K562 (cell line): ENCODE measurements at regions not wholly inside any gene's neighbourhood (a gene's known extent, or its start where the extent isn't known, plus 50 kb on each side); places are given as distances from the start of the nearest gene placed in this dataset.

Source experiments
- ATAC-seq: fragments of 200-7000 bp; cut with Tn5 transposase; 3 replicates; pipeline ENCODE4 v1.9.1; 2020; ENCODE audit warnings: moderate library complexity
- BruUV-seq: library from RNA; stranded (reverse); fragments of 400-500 nt; replicated peaks from 2 replicates; lab custom pipeline; 2021; lab: Mats Ljungman, UMichigan
- CTCF ChIA-PET: fragments of 300-600 bp; formaldehyde crosslinking; extraction: SDS; loops from one replicate; lab custom pipeline; 2021; ENCODE audit warnings: low intra/inter-chr PET ratio; lab: Yijun Ruan, JAX
- POLR2A ChIA-PET: fragments of 300-600, 350-650 bp; sonication (Branson Sonifier 250); formaldehyde crosslinking; extraction: SDS; loops from one replicate; lab custom pipeline; 2021; ENCODE audit warnings: antibody characterized with exemption, inconsistent platforms; lab: Yijun Ruan, JAX
- DNase-seq, 4 experiments: peaks; one replicate each; pipeline versions ENCODE4 v3.0.0 to v3.0.0-alpha.2; 2011 to 2018; ENCODE audit warnings: low spot score in 3 of 4, mixed read lengths in 3 of 4; ENCODE audit errors: extremely low read depth in 1 of 4
- FAIRE-seq: peaks from 2 replicates; lab custom pipeline; 2011; peaks lifted over from hg19 to GRCh38; lab: Jason Lieb, UNC
- H2AFZ ChIP-seq: 2 replicates; pipeline ENCODE4 v1.6.0; 2011; ENCODE audit warnings: low read depth, low read length, control low read depth, inconsistent platforms
- H3K27ac ChIP-seq: fragments of 200-600 bp; 3 replicates; pipeline ENCODE4 v1.8.0; 2011; ENCODE audit warnings: low read depth, mild to moderate bottlenecking, control low read depth, inconsistent platforms, low read length, moderate library complexity, mixed read lengths; ENCODE audit errors: extremely low read depth
- H3K27me3 ChIP-seq, 2 experiments: fragments of 300-600 bp in 1 of 2; 2 replicates in 1 of 2; 3 replicates in 1 of 2; pipeline versions ENCODE4 v1.6.0 to v1.8.0; 2011; ENCODE audit warnings: inconsistent platforms in 2 of 2, low read length in 2 of 2, mild to moderate bottlenecking in 1 of 2, mixed read lengths in 1 of 2, moderate library complexity in 1 of 2; ENCODE audit not compliant: control insufficient read depth in 2 of 2, insufficient read depth in 2 of 2
- H3K36me3 ChIP-seq: fragments of 300-600 bp; 3 replicates; pipeline ENCODE4 v1.8.0; 2011; ENCODE audit warnings: mild to moderate bottlenecking, low read length, inconsistent platforms; ENCODE audit not compliant: control insufficient read depth, insufficient read depth
- H3K4me1 ChIP-seq, 2 experiments: fragments of 200-600 bp in 1 of 2; replicated peaks in 1 of 2; 2 replicates in 1 of 2; 3 replicates in 1 of 2; pipeline versions ENCODE4 v1.5.1 to v1.8.0; 2011; ENCODE audit warnings: inconsistent platforms in 2 of 2, low read length in 2 of 2, mild to moderate bottlenecking in 1 of 2, mixed read lengths in 1 of 2, moderate library complexity in 1 of 2; ENCODE audit not compliant: control insufficient read depth in 2 of 2, insufficient read depth in 2 of 2
- H3K4me2 ChIP-seq: 2 replicates; pipeline ENCODE4 v1.6.1; 2011; ENCODE audit warnings: low read length, control low read depth, inconsistent platforms, mixed read lengths; ENCODE audit not compliant: insufficient read depth
- H3K4me3 ChIP-seq: fragments of 200-600 bp; sonication (generic), shearing (Covaris generic); 2 replicates; pipeline ENCODE4 v1.5.1; 2016; ENCODE audit warnings: control low read depth, inconsistent platforms
- H3K79me2 ChIP-seq: fragments of 200-600 bp; 3 replicates; pipeline ENCODE4 v1.8.0; 2011; ENCODE audit warnings: low read length, inconsistent platforms; ENCODE audit not compliant: control insufficient read depth, insufficient read depth
- H3K9ac ChIP-seq, 2 experiments: 2 replicates each; pipeline versions ENCODE4 v1.6.0 to v1.6.1; 2011; ENCODE audit warnings: low read depth in 2 of 2, low read length in 2 of 2, control low read depth in 1 of 2, inconsistent platforms in 1 of 2, mild to moderate bottlenecking in 1 of 2, mixed read lengths in 1 of 2; ENCODE audit not compliant: insufficient read depth in 1 of 2
- H3K9me1 ChIP-seq: one replicate; pipeline ENCODE4 v1.6.0; 2011; ENCODE audit warnings: inconsistent platforms, mild to moderate bottlenecking, low read length, moderate library complexity; ENCODE audit not compliant: control insufficient read depth, insufficient read depth
- H3K9me3 ChIP-seq: replicated peaks from 2 replicates; pipeline ENCODE4 v1.5.1; 2011; ENCODE audit warnings: low read depth, low read length, inconsistent platforms; ENCODE audit not compliant: control insufficient read depth, insufficient read depth
- H4K20me1 ChIP-seq: replicated peaks from 2 replicates; pipeline ENCODE4 v1.6.1; 2011; ENCODE audit warnings: low read length, inconsistent platforms, mixed read lengths; ENCODE audit not compliant: control insufficient read depth, insufficient read depth
- DDX20 ChIP-seq: fragments of 450-650 bp; IDR thresholded peaks from 2 replicates; pipeline ENCODE4 v1.6.1; 2016; ENCODE audit warnings: missing genetic modification characterization, low read depth, mild to moderate bottlenecking, missing compliant biosample characterization, moderate library complexity
- EGR1 ChIP-seq: fragments of 450-650 bp; conservative IDR thresholded peaks from 2 replicates; pipeline ENCODE4 v1.6.1; 2017; ENCODE audit warnings: mild to moderate bottlenecking
- MTA2 ChIP-seq: fragments of 450-650 bp; IDR thresholded peaks from 2 replicates; pipeline ENCODE4 v1.6.1; 2016; ENCODE audit warnings: low read depth
- NCOA4 ChIP-seq: fragments of 450-650 bp; IDR thresholded peaks from 2 replicates; pipeline ENCODE4 v1.6.1; 2018; ENCODE audit warnings: mild to moderate bottlenecking; ENCODE audit not compliant: partially characterized antibody
- TAL1 ChIP-seq: fragments of 450-650 bp; IDR thresholded peaks from 2 replicates; pipeline ENCODE4 v1.6.1; 2016; ENCODE audit warnings: mild to moderate bottlenecking
- ZNF274 ChIP-seq: IDR thresholded peaks from 2 replicates; pipeline ENCODE4 v1.6.1; 2011; ENCODE audit warnings: low read depth, mild to moderate bottlenecking, low read length, moderate library complexity, borderline replicate concordance
- ZNF398 ChIP-seq: fragments of 250-450 bp; sonication (Bioruptor Pico); IDR thresholded peaks from 2 replicates; pipeline ENCODE4 v1.8.0; 2021; ENCODE audit warnings: moderate library complexity, mild to moderate bottlenecking, inconsistent platforms
- WGBS: fragments of 100-300 bp; shearing (Covaris generic); methylation state at CpG from one replicate; pipeline ENCODE4 v1.1.6; 2016; ENCODE audit warnings: low coverage, mixed read lengths; ENCODE audit not compliant: insufficient coverage; ENCODE audit errors: missing lambda C conversion rate; 5-methylcytosine and 5-hydroxymethylcytosine counted together
- in situ Hi-C: fragments of 300-500 bp; cut with MboI; formaldehyde crosslinking; loops from 4 replicates; pipeline ENCODE4 v1.15.0; 2018; ENCODE audit warnings: inconsistent platforms, mixed read lengths
- intact Hi-C: fragments of 100-400 bp; cut with micrococcal nuclease; formaldehyde crosslinking; loops from 2 replicates; pipeline ENCODE4 v1.14.2; 2022
- TF ChIP-seq, protein P1 (sequence below): fragments of 250-450 bp; sonication (Bioruptor Pico); IDR thresholded peaks from 2 replicates; pipeline ENCODE4 v1.8.0; 2022; ENCODE audit warnings: moderate library complexity, mild to moderate bottlenecking, inconsistent platforms

- BruUV-seq, result no TSS peak
- Histone ChIP-seq H3K9me1 (no peaks in the 10 kb centered on the region), H3K79me2 (no peaks in the 10 kb centered on the region), H3K4me1 (no peaks in the 10 kb centered on the region; a peak in 2 of 5 replicates), H3K9ac (no peak overlapping the region), H2AFZ (no peak overlapping the region), H3K27me3 (no peaks in the 10 kb centered on the region; a peak in 1 of 5 replicates), H3K36me3 (no peaks in the 10 kb centered on the region), H3K4me2 (no peak overlapping the region), H3K9me3 (no peaks in the 10 kb centered on the region), H3K4me3 (no peak overlapping the region), H4K20me1 (no peaks in the 10 kb centered on the region), H3K27ac (no peak overlapping the region)
- TF ChIP-seq ZNF274, result no peak
- TF ChIP-seq EGR1, result peak; percentile 30; the same call in 1 of the 2 replicates
- no peak for TF ChIP-seq NCOA4
- no peak for TF ChIP-seq TAL1
- TF ChIP-seq, protein P1, sequence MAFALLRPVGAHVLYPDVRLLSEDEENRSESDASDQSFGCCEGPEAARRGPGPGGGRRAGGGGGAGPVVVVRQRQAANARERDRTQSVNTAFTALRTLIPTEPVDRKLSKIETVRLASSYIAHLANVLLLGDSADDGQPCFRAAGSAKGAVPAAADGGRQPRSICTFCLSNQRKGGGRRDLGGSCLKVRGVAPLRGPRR (CRISPR knock-in tag), result no peak
- no peak for TF ChIP-seq ZNF398 (CRISPR knock-in tag)
- no peak for TF ChIP-seq DDX20 (tag)
- TF ChIP-seq MTA2, result no peak
- 34% methylated on average over 3 of the region's 3 CpGs for WGBS
- in situ Hi-C loops (no loop called here), intact Hi-C loops (no loop called here)
- FAIRE-seq (no peak), ATAC-seq (no peak), DNase-seq (no peak)
- CTCF ChIA-PET, result no interaction called here
- POLR2A ChIA-PET, result no interaction called here
Observed at GRCh38 chr14:61152851-61153364, 128.2 kb downstream of the TMEM30B start.
